SK-N-SH (cell line): ENCODE measurements at regions not wholly inside any gene's neighbourhood (a gene's known extent, or its start where the extent isn't known, plus 50 kb on each side); places are given as distances from the start of the nearest gene placed in this dataset.

Experiments used
- CTCF ChIA-PET: fragments of 300-600, 350-600 bp; formaldehyde crosslinking; extraction: SDS; loops from one replicate; lab custom pipeline; 2021; lab: Yijun Ruan, JAX
- POLR2A ChIA-PET: fragments of 350-600 bp; sonication (Branson Sonifier 250); formaldehyde crosslinking; extraction: SDS; loops from one replicate; lab custom pipeline; 2020; ENCODE audit warnings: antibody characterized with exemption, inconsistent platforms; lab: Yijun Ruan, JAX
- DNase-seq: peaks from one replicate; pipeline ENCODE4 v3.0.0; 2012
- H2AFZ ChIP-seq: fragments of 200-600 bp; sonication (generic); 2 replicates; pipeline ENCODE4 v1.8.1; 2016; ENCODE audit warnings: antibody characterized with exemption, mild to moderate bottlenecking, low read depth
- H3F3A ChIP-seq: fragments of 200-600 bp; sonication (generic); replicated peaks from 2 replicates; pipeline ENCODE3; 2016; ENCODE audit warnings: antibody characterized with exemption, mild to moderate bottlenecking; ENCODE audit not compliant: insufficient read depth
- H3K27ac ChIP-seq, 2 experiments: fragments of 200-500 bp in 1 of 2; fragments of 200-600 bp in 1 of 2; sonication (Bioruptor generic) in 1 of 2; sonication (generic), shearing (Covaris generic) in 1 of 2; 2 replicates each; pipeline versions ENCODE4 v1.5.1 to v1.6.1; 2014 to 2016; ENCODE audit warnings: low read depth in 2 of 2, inconsistent platforms in 1 of 2, low read length in 1 of 2, mild to moderate bottlenecking in 1 of 2, mixed read lengths in 1 of 2
- H3K27me3 ChIP-seq: fragments of 200-600 bp; sonication (generic), shearing (Covaris generic); 2 replicates; pipeline ENCODE4 v1.6.1; 2016; ENCODE audit warnings: mixed run types; ENCODE audit not compliant: insufficient read depth
- H3K36me3 ChIP-seq, 2 experiments: fragments of 200-500 bp in 1 of 2; fragments of 200-600 bp in 1 of 2; sonication (Bioruptor generic) in 1 of 2; sonication (generic) in 1 of 2; replicated peaks in 1 of 2; 2 replicates each; pipeline versions ENCODE3 to v1.5.1; 2014 to 2016; ENCODE audit warnings: low read length in 1 of 2, mild to moderate bottlenecking in 1 of 2; ENCODE audit not compliant: insufficient read depth in 2 of 2, control insufficient read depth in 1 of 2
- H3K4me1 ChIP-seq, 2 experiments: fragments of 200-500 bp in 1 of 2; fragments of 200-600 bp in 1 of 2; sonication (Bioruptor generic) in 1 of 2; sonication (generic), shearing (Covaris generic) in 1 of 2; 2 replicates each; pipeline versions ENCODE4 v1.5.1 to v1.6.1; 2014 to 2016; ENCODE audit warnings: low read depth in 1 of 2, low read length in 1 of 2, mixed run types in 1 of 2; ENCODE audit not compliant: insufficient read depth in 2 of 2, control insufficient read depth in 1 of 2
- H3K4me2 ChIP-seq: fragments of 200-600 bp; sonication (generic), shearing (Covaris generic); 2 replicates; pipeline ENCODE4 v1.6.1; 2017; ENCODE audit warnings: mixed run types
- H3K4me3 ChIP-seq, 2 experiments: fragments of 200-500 bp in 1 of 2; fragments of 200-600 bp in 1 of 2; sonication (Bioruptor generic) in 1 of 2; sonication (generic), shearing (Covaris generic) in 1 of 2; 2 replicates each; pipeline versions ENCODE4 v1.5.1 to v1.8.1; 2014 to 2016; ENCODE audit warnings: low read depth in 2 of 2, inconsistent platforms in 1 of 2, low read length in 1 of 2, mild to moderate bottlenecking in 1 of 2, mixed read lengths in 1 of 2, moderate library complexity in 1 of 2
- H3K79me2 ChIP-seq: fragments of 200-600 bp; sonication (generic); 2 replicates; pipeline ENCODE4 v1.8.1; 2017; ENCODE audit warnings: mild to moderate bottlenecking; ENCODE audit not compliant: insufficient read depth
- H3K9ac ChIP-seq: fragments of 200-600 bp; sonication (generic); 2 replicates; pipeline ENCODE4 v1.6.1; 2017; ENCODE audit warnings: mixed run types
- H3K9me2 ChIP-seq: fragments of 200-600 bp; sonication (generic); 2 replicates; pipeline ENCODE4 v1.6.1; 2017; ENCODE audit warnings: mixed run types
- H3K9me3 ChIP-seq: fragments of 200-600 bp; sonication (generic); 2 replicates; pipeline ENCODE4 v1.6.1; 2017; ENCODE audit warnings: mixed run types, mild to moderate bottlenecking, moderate library complexity
- H4K20me1 ChIP-seq: fragments of 200-600 bp; sonication (generic); 2 replicates; pipeline ENCODE4 v1.6.1; 2017; ENCODE audit warnings: mild to moderate bottlenecking, mixed run types; ENCODE audit not compliant: insufficient read depth
- ELF1 ChIP-seq: IDR thresholded peaks from 2 replicates; pipeline ENCODE4 v1.4.0; 2012
- EP300 ChIP-seq, 2 experiments: IDR thresholded peaks; 2 replicates each; pipeline versions ENCODE4 v1.4.0 to v1.6.1; 2012; ENCODE audit warnings: borderline replicate concordance in 1 of 2, low read depth in 1 of 2, low read length in 1 of 2
- FOSL2 ChIP-seq: IDR thresholded peaks from 2 replicates; pipeline ENCODE4 v1.4.0; 2012; ENCODE audit warnings: low read depth, mild to moderate bottlenecking, moderate library complexity, borderline replicate concordance
- FOXJ3 ChIP-seq: sonication (generic); formaldehyde crosslinking; IDR thresholded peaks from 2 replicates; pipeline ENCODE4 v1.5.1; 2020; ENCODE audit warnings: mild to moderate bottlenecking, missing genetic modification reagents
- GABPA ChIP-seq: IDR thresholded peaks from 2 replicates; pipeline ENCODE4 v1.4.0; 2012; ENCODE audit warnings: low read depth, mild to moderate bottlenecking
- GATA2 ChIP-seq: sonication (generic); formaldehyde crosslinking; IDR thresholded peaks from 2 replicates; pipeline ENCODE4 v1.5.0; 2020; ENCODE audit warnings: mild to moderate bottlenecking, missing genetic modification reagents
- JUND ChIP-seq: IDR thresholded peaks from 2 replicates; pipeline ENCODE4 v1.4.0; 2012
- MEF2A ChIP-seq: IDR thresholded peaks from 2 replicates; pipeline ENCODE4 v1.4.0; 2012; ENCODE audit warnings: low read depth, borderline replicate concordance
- NRF1 ChIP-seq: IDR thresholded peaks from 2 replicates; pipeline ENCODE4 v1.6.1; 2012; ENCODE audit warnings: low read depth, mild to moderate bottlenecking, low read length
- POLR2AphosphoS5 ChIP-seq: IDR thresholded peaks from 2 replicates; pipeline ENCODE4 v1.6.1; 2012; ENCODE audit warnings: low read depth, low read length
- RFX5 ChIP-seq: IDR thresholded peaks from 2 replicates; pipeline ENCODE4 v1.6.1; 2012; ENCODE audit warnings: mild to moderate bottlenecking, improper control_type of control experiment, low read length
- RXRA ChIP-seq: IDR thresholded peaks from 2 replicates; pipeline ENCODE4 v1.4.0; 2012; ENCODE audit warnings: low read depth, mild to moderate bottlenecking, borderline replicate concordance
- YY1 ChIP-seq: IDR thresholded peaks from 2 replicates; pipeline ENCODE4 v1.4.0; 2012; ENCODE audit warnings: low read depth, mild to moderate bottlenecking
- WGBS: methylation state at CpG from one replicate; pipeline ENCODE4 v1.1.6; 2017; ENCODE audit warnings: low lambda C conversion rate; 5-methylcytosine and 5-hydroxymethylcytosine counted together
- TF ChIP-seq, protein P1 (sequence below): IDR thresholded peaks from 2 replicates; pipeline ENCODE4 v1.4.0; 2012; ENCODE audit warnings: low read depth, borderline replicate concordance
- TF ChIP-seq, protein P2 (sequence below): fragments of 200-600 bp; sonication (generic); IDR thresholded peaks from 2 replicates; pipeline ENCODE4 v1.6.1; 2017; ENCODE audit warnings: antibody characterized with exemption, mild to moderate bottlenecking, moderate library complexity
- TF ChIP-seq, protein P3 (sequence below): fragments of 150-350 bp; IDR thresholded peaks from 2 replicates; pipeline ENCODE4 v1.6.1; 2016; ENCODE audit warnings: mild to moderate bottlenecking, low read depth, low read length
- TF ChIP-seq, protein P4 (sequence below): IDR thresholded peaks from 2 replicates; pipeline ENCODE4; 2012

GRCh38 chr3:153246331-153246730 lies 84.3 kb downstream of the RAP2B start (continued):
- TF ChIP-seq, protein P1, sequence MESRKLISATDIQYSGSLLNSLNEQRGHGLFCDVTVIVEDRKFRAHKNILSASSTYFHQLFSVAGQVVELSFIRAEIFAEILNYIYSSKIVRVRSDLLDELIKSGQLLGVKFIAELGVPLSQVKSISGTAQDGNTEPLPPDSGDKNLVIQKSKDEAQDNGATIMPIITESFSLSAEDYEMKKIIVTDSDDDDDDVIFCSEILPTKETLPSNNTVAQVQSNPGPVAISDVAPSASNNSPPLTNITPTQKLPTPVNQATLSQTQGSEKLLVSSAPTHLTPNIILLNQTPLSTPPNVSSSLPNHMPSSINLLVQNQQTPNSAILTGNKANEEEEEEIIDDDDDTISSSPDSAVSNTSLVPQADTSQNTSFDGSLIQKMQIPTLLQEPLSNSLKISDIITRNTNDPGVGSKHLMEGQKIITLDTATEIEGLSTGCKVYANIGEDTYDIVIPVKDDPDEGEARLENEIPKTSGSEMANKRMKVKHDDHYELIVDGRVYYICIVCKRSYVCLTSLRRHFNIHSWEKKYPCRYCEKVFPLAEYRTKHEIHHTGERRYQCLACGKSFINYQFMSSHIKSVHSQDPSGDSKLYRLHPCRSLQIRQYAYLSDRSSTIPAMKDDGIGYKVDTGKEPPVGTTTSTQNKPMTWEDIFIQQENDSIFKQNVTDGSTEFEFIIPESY, result no peak
- TF ChIP-seq FOXJ3 (CRISPR knock-in tag) (no peak), GATA2 (CRISPR knock-in tag) (no peak), FOSL2 (no peak), JUND (no peak)
- TF ChIP-seq, protein P2, sequence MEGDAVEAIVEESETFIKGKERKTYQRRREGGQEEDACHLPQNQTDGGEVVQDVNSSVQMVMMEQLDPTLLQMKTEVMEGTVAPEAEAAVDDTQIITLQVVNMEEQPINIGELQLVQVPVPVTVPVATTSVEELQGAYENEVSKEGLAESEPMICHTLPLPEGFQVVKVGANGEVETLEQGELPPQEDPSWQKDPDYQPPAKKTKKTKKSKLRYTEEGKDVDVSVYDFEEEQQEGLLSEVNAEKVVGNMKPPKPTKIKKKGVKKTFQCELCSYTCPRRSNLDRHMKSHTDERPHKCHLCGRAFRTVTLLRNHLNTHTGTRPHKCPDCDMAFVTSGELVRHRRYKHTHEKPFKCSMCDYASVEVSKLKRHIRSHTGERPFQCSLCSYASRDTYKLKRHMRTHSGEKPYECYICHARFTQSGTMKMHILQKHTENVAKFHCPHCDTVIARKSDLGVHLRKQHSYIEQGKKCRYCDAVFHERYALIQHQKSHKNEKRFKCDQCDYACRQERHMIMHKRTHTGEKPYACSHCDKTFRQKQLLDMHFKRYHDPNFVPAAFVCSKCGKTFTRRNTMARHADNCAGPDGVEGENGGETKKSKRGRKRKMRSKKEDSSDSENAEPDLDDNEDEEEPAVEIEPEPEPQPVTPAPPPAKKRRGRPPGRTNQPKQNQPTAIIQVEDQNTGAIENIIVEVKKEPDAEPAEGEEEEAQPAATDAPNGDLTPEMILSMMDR, result no peak
- TF ChIP-seq, all 33 proteins: peak for 0

DNA sequence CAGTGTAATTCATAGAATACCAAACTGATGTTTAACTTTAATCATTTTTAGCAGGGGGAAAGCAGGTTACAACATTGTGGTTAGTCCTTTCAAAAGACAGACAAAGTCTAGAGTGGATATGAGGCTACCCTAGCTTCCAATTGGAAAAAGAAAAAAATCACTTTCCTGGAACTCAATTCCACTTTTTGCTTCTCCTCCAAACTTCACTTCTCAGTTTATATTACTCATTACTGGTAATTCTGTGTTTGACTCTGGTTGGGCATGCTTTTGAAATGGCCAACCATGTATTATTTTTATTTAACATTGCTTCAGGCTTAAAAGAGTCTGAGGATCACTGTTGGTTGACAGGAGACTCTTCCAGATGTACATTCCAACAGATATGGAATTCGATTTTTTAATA lies 84.8 kb downstream of the RAP2B start:
- H4K20me1 ChIP-seq, result no peaks in the 10 kb centered on the region
- H3K27ac ChIP-seq, result peak overlapping the region in 1 of 2 experiments; percentile 33; a peak in 1 of 4 replicates
- TF ChIP-seq NRF1 (no peak), EP300 (IDR thresholded peaks at IDR 0.05; ENCODE audit: borderline replicate concordance in 1 of 2, low read depth in 1 of 2, low read length in 1 of 2) (no peak), FOSL2 (no peak), ELF1 (no peak), GABPA (no peak), RXRA (no peak), RFX5 (no peak), MEF2A (no peak), POLR2AphosphoS5 (no peak), GATA2 (CRISPR knock-in tag) (no peak), YY1 (no peak)
- TF ChIP-seq, protein P1, result no peak
- TF ChIP-seq, protein P3, sequence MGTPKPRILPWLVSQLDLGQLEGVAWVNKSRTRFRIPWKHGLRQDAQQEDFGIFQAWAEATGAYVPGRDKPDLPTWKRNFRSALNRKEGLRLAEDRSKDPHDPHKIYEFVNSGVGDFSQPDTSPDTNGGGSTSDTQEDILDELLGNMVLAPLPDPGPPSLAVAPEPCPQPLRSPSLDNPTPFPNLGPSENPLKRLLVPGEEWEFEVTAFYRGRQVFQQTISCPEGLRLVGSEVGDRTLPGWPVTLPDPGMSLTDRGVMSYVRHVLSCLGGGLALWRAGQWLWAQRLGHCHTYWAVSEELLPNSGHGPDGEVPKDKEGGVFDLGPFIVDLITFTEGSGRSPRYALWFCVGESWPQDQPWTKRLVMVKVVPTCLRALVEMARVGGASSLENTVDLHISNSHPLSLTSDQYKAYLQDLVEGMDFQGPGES, result no peak
- TF ChIP-seq, protein P4, sequence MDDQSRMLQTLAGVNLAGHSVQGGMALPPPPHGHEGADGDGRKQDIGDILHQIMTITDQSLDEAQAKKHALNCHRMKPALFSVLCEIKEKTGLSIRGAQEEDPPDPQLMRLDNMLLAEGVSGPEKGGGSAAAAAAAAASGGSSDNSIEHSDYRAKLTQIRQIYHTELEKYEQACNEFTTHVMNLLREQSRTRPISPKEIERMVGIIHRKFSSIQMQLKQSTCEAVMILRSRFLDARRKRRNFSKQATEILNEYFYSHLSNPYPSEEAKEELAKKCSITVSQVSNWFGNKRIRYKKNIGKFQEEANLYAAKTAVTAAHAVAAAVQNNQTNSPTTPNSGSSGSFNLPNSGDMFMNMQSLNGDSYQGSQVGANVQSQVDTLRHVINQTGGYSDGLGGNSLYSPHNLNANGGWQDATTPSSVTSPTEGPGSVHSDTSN, result no peak
- H3K9ac ChIP-seq, result no peak overlapping the region
- peak overlapping the region; percentile 38 for H3K4me2 ChIP-seq
- POLR2A ChIA-PET, result no interaction called here
- no peaks in the 10 kb centered on the region for H3K36me3 ChIP-seq
- no peaks in the 10 kb centered on the region for H3K27me3 ChIP-seq
- DNase-seq, result no peak
- H3K9me3 ChIP-seq, result 0 out of 2 replicates have a peak, but pooled peaks cover 5% of the 10 kb centered on the region
- H3F3A ChIP-seq, result peaks cover 10% of the 10 kb centered on the region
- CTCF ChIA-PET, result no interaction called here
- H2AFZ ChIP-seq, result no peak overlapping the region; the same call in 1 of the 2 replicates
- H3K79me2 ChIP-seq, result no peaks in the 10 kb centered on the region
- no peaks in the 10 kb centered on the region for H3K9me2 ChIP-seq
- peaks cover 0 to 5% of the 10 kb centered on the region in 2 experiments; a peak in 1 of 4 replicates for H3K4me1 ChIP-seq
- no peak overlapping the region for H3K4me3 ChIP-seq
- WGBS, result 0% methylated on average over 1 of the region's 1 CpG
